Activated T-cell treated with anti-CD3 and anti-CD28 coated beads, Interleukin-2, amount 50 U/mL, for 48 hours (primary cell): ENCODE measurements at regions not wholly inside any gene's neighbourhood (a gene's known extent, or its start where the extent isn't known, plus 50 kb on each side); places are given as distances from the start of the nearest gene placed in this dataset.
"Not testable (repeated sequence)": the region's sequence is repeated elsewhere in the genome, so short reads cannot be mapped to it uniquely, and the experiment has no call there.

Experiments
- DNase-seq, 2 experiments: peaks; one replicate each; pipeline ENCODE4 v3.0.0-alpha.2; 2020

DNA sequence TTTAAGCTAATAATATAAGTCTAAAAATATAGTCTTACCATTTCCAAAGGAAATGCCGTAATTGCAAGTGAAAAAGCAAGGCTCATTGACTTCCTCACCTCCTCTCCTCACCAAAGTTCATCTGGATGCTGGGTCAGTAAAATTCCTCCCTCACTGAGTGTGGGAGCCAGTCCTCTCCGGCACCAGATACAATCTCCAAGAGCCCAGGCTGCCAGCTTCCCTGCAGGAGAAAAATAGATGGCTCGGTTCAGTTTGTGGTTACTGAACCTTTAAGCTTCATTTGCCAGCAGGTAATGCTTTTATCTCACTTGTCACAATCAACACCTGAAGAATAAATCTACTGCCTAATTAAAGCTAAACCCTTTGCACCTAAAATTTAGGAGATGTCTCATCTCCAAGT, 115.3 kb upstream of the VLDLR start:
- DNase-seq = no peak

DNA sequence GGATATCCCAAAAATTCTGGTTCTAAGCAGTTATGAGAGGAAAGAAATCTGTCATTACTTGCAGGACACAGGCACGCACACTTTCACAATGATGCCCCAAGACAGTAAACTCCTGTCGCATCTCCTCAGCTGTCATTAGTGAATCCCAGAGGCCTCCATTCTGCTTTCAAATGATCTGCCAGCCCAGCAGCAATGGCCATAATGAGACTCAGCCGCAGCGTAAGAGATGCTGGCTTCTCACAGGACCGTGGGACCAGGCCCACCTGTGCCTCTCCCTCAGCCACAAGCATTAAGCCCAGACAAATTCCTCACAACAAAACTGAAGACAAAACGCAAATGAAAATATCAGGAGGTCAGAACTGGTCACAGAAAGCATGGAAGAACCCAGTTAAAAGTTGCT, 98.0 kb upstream of the VLDLR start:
- DNase-seq = no peak

GRCh38 chr9:2524601-2525000, 97.0 kb upstream of the VLDLR start:
- no peak for DNase-seq

- no peak for DNase-seq
Measured at GRCh38 chr9:2525147-2525546, 96.4 kb upstream of the VLDLR start.

DNA sequence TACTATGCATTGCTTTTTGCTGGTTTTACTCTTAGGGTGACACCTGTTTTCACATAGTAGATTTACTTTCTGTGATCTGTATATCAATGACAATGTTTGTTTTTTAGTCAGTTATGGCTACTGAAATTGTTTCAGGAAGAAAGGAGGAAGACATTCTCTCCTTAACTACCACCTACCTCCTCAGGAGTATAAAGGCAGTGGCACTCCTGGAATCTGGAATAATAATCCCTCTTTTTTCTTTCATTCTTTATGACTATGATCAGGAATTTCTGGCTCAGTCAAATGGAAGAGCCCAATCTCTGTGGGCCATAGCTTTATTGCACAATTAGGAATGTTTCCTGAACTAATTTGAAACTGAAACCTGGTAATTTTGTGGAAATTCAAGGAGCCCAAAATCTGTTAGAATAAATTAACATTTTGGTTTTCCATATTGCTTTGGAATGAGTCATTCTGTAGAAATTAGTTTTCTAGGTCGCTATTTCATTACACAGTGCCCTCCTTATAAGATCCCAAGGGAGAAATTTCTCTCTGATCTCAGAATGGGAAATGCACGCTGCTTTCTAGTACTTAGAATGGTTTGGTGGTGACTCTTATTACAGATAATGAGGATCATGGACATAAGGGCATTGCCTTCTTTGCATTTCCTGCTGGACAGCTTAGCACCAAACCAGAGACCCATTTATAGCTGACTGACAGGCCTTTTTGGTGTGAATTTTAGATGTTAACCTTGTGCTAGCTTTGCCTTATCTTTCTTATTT, 95.3 kb upstream of the VLDLR start:
- DNase-seq = no peak

- no peak for DNase-seq
Measured at GRCh38 chr9:2531481-2531880, 90.1 kb upstream of the VLDLR start.

DNA sequence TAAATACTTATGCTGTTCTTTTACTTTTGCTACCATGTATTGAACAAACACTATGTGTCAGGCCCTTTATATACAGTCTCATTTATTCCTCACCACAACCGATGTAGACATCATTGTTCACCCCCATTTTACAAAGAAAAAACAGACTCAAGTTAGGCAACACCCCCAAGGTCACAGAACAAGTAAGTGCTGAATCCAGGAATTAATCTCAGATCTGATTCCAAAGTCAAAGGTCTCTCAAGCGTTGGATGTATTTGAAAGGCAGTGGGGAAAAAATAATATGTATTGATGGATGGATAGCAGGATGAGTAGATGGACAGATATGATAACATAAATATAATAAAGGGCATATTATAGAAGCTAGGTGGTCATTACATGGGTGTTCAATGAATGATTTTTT, 85.1 kb upstream of the VLDLR start:
- no peak for DNase-seq

DNA sequence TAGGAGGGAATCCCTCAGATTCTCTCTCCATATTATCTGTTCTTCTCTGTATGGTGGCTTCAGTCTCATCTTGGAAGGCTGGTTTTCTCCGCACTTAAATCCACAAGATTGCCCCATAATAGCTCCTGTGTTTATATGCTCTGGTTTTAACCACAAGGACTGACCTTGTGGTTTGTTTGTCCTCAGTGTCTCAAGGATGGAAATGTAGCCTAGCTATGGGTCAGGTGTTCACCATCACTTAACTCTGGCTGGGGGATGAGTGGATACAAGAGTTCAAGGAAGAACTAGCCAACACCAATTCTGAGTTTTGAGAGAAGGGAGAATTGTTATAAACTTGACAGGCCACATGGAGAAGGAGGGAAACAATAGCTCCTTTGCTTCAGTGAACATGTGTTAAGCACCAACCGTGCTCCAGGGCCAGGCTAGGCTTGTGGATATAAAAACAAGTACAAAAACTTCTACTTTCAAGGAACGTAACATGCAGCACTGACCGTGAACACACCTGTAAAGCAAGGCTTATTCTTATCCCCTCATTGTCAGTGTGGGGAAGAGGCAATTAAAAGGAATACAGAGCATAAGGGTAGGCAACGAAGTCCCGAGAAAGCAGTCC, 75.6 kb upstream of the VLDLR start:
- no peak for DNase-seq

- not testable (repeated sequence) for DNase-seq
Measured at GRCh38 chr9:2555899-2556600, 65.5 kb upstream of the VLDLR start.

- no peak for DNase-seq
Measured at GRCh38 chr9:2557693-2558092, 63.9 kb upstream of the VLDLR start.

DNA sequence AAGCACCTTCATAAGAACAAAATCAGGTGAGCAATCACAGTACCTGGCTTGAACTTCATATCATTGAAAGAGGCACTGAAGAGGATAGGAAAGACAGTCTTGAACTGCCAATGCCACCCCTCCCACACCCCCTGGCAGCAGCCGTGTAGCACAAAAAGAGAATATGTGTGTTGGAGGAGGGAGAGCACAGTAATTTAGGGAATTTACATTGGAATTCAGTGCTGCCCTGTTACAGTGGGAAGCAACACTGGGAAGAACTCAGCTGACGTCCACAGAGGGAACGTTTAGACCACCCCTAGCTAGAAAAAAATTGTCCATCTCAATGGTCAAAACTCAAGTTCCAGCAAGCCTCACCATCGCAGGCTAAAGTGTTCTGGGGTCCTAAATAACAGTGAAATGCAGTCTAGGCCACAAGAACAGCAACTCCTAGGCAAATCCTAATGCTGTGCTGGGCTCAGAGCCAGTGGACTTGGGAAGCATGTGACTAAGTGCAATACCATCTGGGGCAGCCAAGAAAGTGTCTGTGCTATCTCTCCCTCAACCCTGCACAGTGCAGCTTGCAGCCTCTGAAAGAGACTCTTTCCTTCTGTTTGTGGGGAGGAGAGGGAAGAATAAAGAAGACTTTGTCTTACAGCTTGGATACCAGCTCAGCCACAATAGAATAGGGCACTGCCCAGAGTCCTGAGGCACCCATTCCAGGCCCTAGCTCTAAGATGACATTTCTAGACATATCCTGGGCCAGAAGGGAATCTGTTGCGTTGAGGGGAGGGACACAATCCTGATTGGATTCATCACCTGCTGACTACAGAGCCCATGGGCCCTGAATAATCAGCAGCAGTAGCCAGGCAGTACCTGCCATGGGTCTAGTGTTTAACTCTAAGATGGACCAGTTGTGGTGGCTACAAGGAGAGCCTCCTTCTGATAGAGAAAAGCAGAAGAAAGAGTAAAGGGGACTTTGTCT, 62.1 kb upstream of the VLDLR start:
- DNase-seq = no peak

GRCh38 chr9:2560180-2560579, 61.4 kb upstream of the VLDLR start:
- no peak for DNase-seq

DNA sequence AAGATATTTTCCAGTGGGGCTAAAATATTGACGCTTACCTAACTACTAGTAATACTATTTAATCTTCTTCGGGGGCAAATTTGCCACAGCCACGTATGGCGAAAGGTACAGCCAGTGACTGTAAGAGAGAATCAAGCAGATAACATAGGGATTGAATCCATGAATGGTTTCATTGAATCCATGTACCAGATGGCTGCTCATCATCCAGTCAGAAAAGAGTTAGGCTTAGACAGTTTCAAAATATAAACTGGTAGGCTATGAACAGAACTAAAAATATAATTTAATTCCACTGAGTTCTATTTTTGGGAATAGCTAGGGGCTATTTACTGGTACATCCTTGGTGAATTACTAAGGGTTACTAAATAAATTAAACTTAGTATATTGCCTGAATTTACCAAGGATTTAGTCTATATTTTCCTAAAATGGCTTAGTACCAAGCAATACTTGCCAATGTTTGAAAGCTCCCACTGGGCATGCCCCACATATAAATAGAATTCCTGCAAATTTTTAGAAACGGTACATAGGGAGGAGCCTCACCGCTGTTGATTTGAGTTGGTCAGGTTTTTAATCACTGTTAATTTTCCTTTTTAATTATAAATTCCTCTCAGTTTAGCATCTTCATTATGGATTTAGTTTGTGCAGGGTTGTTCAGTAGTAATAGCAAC, 55.8 kb upstream of the VLDLR start:
- DNase-seq = no peak

DNA sequence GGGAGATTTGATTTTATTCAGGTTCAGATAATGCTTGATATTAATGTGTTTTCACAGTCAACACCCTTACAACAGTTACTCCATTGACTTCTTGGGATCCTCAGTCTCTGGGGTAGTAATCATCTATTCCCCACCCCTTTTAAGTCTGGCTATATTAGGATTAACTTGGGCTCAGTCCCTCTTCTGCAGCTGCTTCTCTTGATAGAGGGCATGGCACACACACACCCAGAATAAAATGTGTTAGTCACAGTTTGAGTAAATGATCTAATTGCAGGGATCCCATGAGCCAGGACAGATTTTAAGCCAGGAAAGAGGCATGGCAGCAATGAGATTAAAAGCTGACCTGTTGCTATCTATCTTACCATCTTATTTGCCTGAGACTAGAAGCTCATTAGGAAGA, 53.7 kb upstream of the VLDLR start:
- no peak for DNase-seq

DNA sequence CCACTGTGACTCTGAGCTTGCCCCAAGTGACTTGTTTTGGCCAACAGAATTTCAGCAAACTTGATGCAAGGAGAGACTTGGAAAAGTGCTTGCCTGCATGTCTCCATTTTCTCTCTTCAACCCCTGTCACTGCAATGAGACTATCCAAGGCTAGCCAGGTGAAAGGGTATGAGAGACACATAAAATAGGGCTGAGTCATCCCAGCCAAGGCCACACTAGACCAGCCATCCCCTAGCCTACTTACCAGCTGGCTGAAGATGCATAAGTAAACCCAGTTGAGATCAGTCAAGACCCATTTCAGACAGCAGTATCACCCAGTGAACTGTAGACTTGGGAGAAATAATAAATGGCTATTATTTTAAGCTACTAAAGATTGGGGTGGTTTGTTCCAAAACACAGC, 52.9 kb upstream of the VLDLR start:
- DNase-seq = no peak

- DNase-seq = peak; percentile 38 to 40
Measured at GRCh38 chr9:2570615-2571479, 50.7 kb upstream of the VLDLR start.
